HepG2 (cell line): ENCODE measurements at regions not wholly inside any gene's neighbourhood (a gene's known extent, or its start where the extent isn't known, plus 50 kb on each side); places are given as distances from the start of the nearest gene placed in this dataset.

Source experiments
- ATAC-seq: fragments of 200-7000 bp; cut with Tn5 transposase; 3 replicates; pipeline ENCODE4 v1.9.1; 2020; ENCODE audit warnings: mild to moderate bottlenecking, moderate library complexity
- BruUV-seq: library from RNA; stranded (reverse); fragments of 400-500 nt; replicated peaks from 2 replicates; lab custom pipeline; 2021; lab: Mats Ljungman, UMichigan
- CTCF ChIA-PET: fragments of 300-600 bp; formaldehyde crosslinking; extraction: SDS; loops from one replicate; lab custom pipeline; 2021; ENCODE audit warnings: low total read pairs, inconsistent platforms, low intra/inter-chr PET ratio; lab: Yijun Ruan, JAX
- POLR2A ChIA-PET: fragments of 350-600 bp; sonication (Branson Sonifier 250); formaldehyde crosslinking; loops from one replicate; lab custom pipeline; 2020; ENCODE audit warnings: antibody characterized with exemption, inconsistent platforms; lab: Yijun Ruan, JAX
- DNase-seq: peaks from one replicate; pipeline ENCODE4 v3.0.0-alpha.2; 2015; ENCODE audit warnings: low spot score
- FAIRE-seq: peaks from 3 replicates; lab custom pipeline; 2011; peaks lifted over from hg19 to GRCh38; lab: Jason Lieb, UNC
- H2AFZ ChIP-seq: one replicate; pipeline ENCODE4 v1.6.1; 2011; ENCODE audit warnings: low read length, inconsistent platforms
- H3K27ac ChIP-seq: fragments of 300-600 bp; 3 replicates; pipeline ENCODE4 v1.8.0; 2011; ENCODE audit warnings: mixed run types, mild to moderate bottlenecking, mixed read lengths, low read length, inconsistent platforms; ENCODE audit not compliant: insufficient read depth; ENCODE audit errors: extremely low read length
- H3K27me3 ChIP-seq, 2 experiments: fragments of 200-600 bp in 1 of 2; 2 replicates in 1 of 2; 3 replicates in 1 of 2; pipeline versions ENCODE4 v1.6.0 to v1.8.0; 2011; ENCODE audit warnings: low read length in 2 of 2, mild to moderate bottlenecking in 2 of 2, moderate library complexity in 2 of 2, inconsistent platforms in 1 of 2; ENCODE audit not compliant: insufficient read depth in 2 of 2, control insufficient read depth in 1 of 2
- H3K36me3 ChIP-seq, 2 experiments: fragments of 200-600 bp in 1 of 2; replicated peaks in 1 of 2; 2 replicates in 1 of 2; 3 replicates in 1 of 2; pipeline versions ENCODE4 v1.5.1 to v1.8.0; 2011; ENCODE audit warnings: low read length in 2 of 2, inconsistent platforms in 1 of 2; ENCODE audit not compliant: insufficient read depth in 2 of 2, control insufficient read depth in 1 of 2
- H3K4me1 ChIP-seq: 2 replicates; pipeline ENCODE4 v1.5.1; 2012; ENCODE audit warnings: low read length, inconsistent platforms; ENCODE audit not compliant: insufficient read depth
- H3K4me2 ChIP-seq: 2 replicates; pipeline ENCODE4 v1.6.0; 2011; ENCODE audit warnings: low read depth, low read length, inconsistent platforms
- H3K4me3 ChIP-seq, 3 experiments: fragments of 200-600 bp in 1 of 3; sonication (generic), shearing (Covaris generic) in 1 of 3; replicated peaks in 1 of 3; 2 replicates each; pipeline ENCODE4 v1.5.1; 2011 to 2016; ENCODE audit warnings: low read length in 3 of 3, inconsistent platforms in 2 of 3, low read depth in 2 of 3, mild to moderate bottlenecking in 2 of 3, control low read depth in 1 of 3, mixed read lengths in 1 of 3; ENCODE audit not compliant: insufficient read depth in 1 of 3
- H3K79me2 ChIP-seq: one replicate; pipeline ENCODE4 v1.6.1; 2011; ENCODE audit warnings: low read length, inconsistent platforms; ENCODE audit not compliant: insufficient read depth
- H3K9ac ChIP-seq: 2 replicates; pipeline ENCODE4 v1.6.0; 2011; ENCODE audit warnings: mild to moderate bottlenecking, low read depth, low read length, inconsistent platforms; ENCODE audit not compliant: insufficient read depth
- H3K9me3 ChIP-seq: 2 replicates; pipeline ENCODE4 v1.5.1; 2012; ENCODE audit warnings: mild to moderate bottlenecking, low read length
- H4K20me1 ChIP-seq: 2 replicates; pipeline ENCODE4 v1.6.0; 2011; ENCODE audit warnings: inconsistent platforms, mild to moderate bottlenecking, low read length, moderate library complexity; ENCODE audit not compliant: insufficient read depth
- BCL6 ChIP-seq: IDR thresholded peaks from 2 replicates; pipeline ENCODE4 v1.6.1; 2016; ENCODE audit warnings: missing genetic modification reagents, missing compliant biosample characterization
- HOXA5 ChIP-seq: sonication (generic); formaldehyde crosslinking; IDR thresholded peaks from 2 replicates; pipeline ENCODE4 v1.4.0; 2020; ENCODE audit warnings: missing genetic modification reagents
- HOXD1 ChIP-seq: sonication (generic); formaldehyde crosslinking; IDR thresholded peaks from 2 replicates; pipeline ENCODE4 v1.5.0; 2020; ENCODE audit warnings: missing genetic modification reagents
- NR2F6 ChIP-seq, 2 experiments: IDR thresholded peaks; 2 replicates each; pipeline ENCODE4 v1.6.1; 2016; ENCODE audit warnings: antibody characterized with exemption in 1 of 2, mild to moderate bottlenecking in 1 of 2
- WGBS: methylation state at CpG from one replicate; pipeline ENCODE4 v1.1.6; 2017; ENCODE audit warnings: low lambda C conversion rate; 5-methylcytosine and 5-hydroxymethylcytosine counted together
- in situ Hi-C: cut with HindIII; loops from 2 replicates; pipeline ENCODE4 v1.10.0; 2017; ENCODE audit warnings: low pct_unique_long_range_greater_than_20kb; ENCODE audit not compliant: extremely low pct_ligation_motif_present
- intact Hi-C: fragments of 100-400 bp; cut with micrococcal nuclease; formaldehyde crosslinking; loops from one replicate; pipeline ENCODE4 v1.10.0; 2022; ENCODE audit not compliant: unreplicated experiment
- TF ChIP-seq, protein P1 (sequence below): sonication (generic); formaldehyde crosslinking; IDR thresholded peaks from 2 replicates; pipeline ENCODE4 v1.5.1; 2020; ENCODE audit warnings: missing genetic modification reagents, mild to moderate bottlenecking, borderline replicate concordance

DNA sequence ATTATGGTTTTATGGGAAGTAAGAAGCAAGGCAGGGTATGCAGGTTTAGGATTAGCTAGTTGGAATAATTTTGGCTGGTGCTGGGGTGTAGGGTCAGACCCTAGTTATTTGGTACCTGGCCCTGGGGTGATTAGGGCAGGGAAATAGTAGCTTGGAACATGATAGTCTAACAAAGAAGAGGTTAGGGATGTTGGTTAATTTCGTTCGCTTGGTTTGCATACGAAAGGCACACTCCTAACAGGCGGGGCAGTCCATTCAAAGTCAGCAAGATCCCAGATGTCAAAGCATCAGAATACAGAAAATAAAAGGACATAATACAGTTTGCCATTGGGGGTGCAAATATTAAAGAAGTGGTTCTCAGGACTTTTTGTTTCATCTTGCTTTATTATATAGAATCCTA lies 55.7 kb upstream of the ITPRID1 start:
- TF ChIP-seq BCL6 (CRISPR knock-in tag) = no peak
- no peak for ATAC-seq

DNA sequence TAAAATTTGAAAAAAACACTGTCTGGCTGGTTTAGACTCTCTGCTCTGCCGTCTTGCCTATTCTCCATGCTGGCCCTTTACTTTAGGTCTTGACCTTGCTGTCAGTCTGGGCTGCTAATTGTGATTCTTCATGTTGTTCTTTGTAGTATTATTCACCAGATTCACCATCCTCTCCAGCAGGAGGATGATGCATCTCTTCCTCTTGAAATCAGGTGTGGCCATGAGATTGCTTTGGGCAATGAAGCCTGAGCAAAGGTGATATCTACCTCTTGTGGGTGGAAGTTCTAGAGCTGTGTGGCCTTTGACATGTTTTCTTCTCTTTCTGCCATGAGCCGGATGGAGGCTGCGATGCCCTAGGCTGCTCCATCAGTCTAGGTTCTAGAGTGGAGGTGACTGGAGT lies 51.3 kb upstream of the ITPRID1 start:
- WGBS = 45% methylated on average over 3 of the region's 3 CpGs
- Histone ChIP-seq H3K9ac (no peak overlapping the region), H3K4me1 (no peaks in the 10 kb centered on the region), H3K27ac (no peak overlapping the region), H3K36me3 (no peaks in the 10 kb centered on the region), H2AFZ (no peak overlapping the region), H3K27me3 (no peaks in the 10 kb centered on the region; a peak in 2 of 5 replicates), H3K4me2 (no peak overlapping the region), H3K79me2 (no peaks in the 10 kb centered on the region), H3K4me3 (no peak overlapping the region), H3K9me3 (no peaks in the 10 kb centered on the region), H4K20me1 (no peaks in the 10 kb centered on the region)
- POLR2A ChIA-PET = no interaction called here
- no TSS peak for BruUV-seq
- DNase-seq (no peak), FAIRE-seq (no peak), ATAC-seq (no peak)
- TF ChIP-seq, protein P1, sequence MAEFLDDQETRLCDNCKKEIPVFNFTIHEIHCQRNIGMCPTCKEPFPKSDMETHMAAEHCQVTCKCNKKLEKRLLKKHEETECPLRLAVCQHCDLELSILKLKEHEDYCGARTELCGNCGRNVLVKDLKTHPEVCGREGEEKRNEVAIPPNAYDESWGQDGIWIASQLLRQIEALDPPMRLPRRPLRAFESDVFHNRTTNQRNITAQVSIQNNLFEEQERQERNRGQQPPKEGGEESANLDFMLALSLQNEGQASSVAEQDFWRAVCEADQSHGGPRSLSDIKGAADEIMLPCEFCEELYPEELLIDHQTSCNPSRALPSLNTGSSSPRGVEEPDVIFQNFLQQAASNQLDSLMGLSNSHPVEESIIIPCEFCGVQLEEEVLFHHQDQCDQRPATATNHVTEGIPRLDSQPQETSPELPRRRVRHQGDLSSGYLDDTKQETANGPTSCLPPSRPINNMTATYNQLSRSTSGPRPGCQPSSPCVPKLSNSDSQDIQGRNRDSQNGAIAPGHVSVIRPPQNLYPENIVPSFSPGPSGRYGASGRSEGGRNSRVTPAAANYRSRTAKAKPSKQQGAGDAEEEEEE = no peak
- no peak for TF ChIP-seq HOXD1 (CRISPR knock-in tag)
- TF ChIP-seq NR2F6 (IDR thresholded peaks at IDR 0.05) = no peak
- no peak for TF ChIP-seq NR2F6 (CRISPR knock-in tag; IDR thresholded peaks at IDR 0.05)
- TF ChIP-seq HOXA5 (CRISPR knock-in tag) = no peak
- CTCF ChIA-PET = no interaction called here
- intact Hi-C loops = no loop called here
- in situ Hi-C loops = no loop called here

More for the DNA sequence above, 55.7 kb upstream of the ITPRID1 start:
- POLR2A ChIA-PET = no interaction called here
- Histone ChIP-seq H3K4me1 (no peaks in the 10 kb centered on the region), H3K4me2 (no peak overlapping the region), H3K9me3 (no peaks in the 10 kb centered on the region), H3K27ac (no peak overlapping the region), H4K20me1 (no peaks in the 10 kb centered on the region), H3K9ac (no peak overlapping the region), H3K4me3 (no peak overlapping the region), H3K27me3 (no peaks in the 10 kb centered on the region; a peak in 1 of 5 replicates), H3K79me2 (no peaks in the 10 kb centered on the region), H2AFZ (no peak overlapping the region), H3K36me3 (no peaks in the 10 kb centered on the region)
- FAIRE-seq (no peak), DNase-seq (no peak)
- intact Hi-C loops (no loop called here), in situ Hi-C loops (no loop called here)
- WGBS = 1% methylated on average over 4 of the region's 4 CpGs
- CTCF ChIA-PET = no interaction called here
- BruUV-seq = no TSS peak
